ENCODE measurements at regions not wholly inside any gene's neighbourhood (a gene's known extent, or its start where the extent isn't known, plus 50 kb on each side); places are given as distances from the start of the nearest gene placed in this dataset.

- WGBS, 2 donors: 89 to 91% methylated on average over 6 of the region's 6 CpGs
- no peaks in the 10 kb centered on the region for H3K9me3 ChIP-seq
- no peak for DNase-seq
- no peaks in the 10 kb centered on the region for H3K27me3 ChIP-seq
- H3K36me3 ChIP-seq (replicated peaks in 1 of 2; ENCODE audit: insufficient read depth in 1 of 2, low read depth in 2 of 2): no peaks in the 10 kb centered on the region
- TF ChIP-seq, protein P1, sequence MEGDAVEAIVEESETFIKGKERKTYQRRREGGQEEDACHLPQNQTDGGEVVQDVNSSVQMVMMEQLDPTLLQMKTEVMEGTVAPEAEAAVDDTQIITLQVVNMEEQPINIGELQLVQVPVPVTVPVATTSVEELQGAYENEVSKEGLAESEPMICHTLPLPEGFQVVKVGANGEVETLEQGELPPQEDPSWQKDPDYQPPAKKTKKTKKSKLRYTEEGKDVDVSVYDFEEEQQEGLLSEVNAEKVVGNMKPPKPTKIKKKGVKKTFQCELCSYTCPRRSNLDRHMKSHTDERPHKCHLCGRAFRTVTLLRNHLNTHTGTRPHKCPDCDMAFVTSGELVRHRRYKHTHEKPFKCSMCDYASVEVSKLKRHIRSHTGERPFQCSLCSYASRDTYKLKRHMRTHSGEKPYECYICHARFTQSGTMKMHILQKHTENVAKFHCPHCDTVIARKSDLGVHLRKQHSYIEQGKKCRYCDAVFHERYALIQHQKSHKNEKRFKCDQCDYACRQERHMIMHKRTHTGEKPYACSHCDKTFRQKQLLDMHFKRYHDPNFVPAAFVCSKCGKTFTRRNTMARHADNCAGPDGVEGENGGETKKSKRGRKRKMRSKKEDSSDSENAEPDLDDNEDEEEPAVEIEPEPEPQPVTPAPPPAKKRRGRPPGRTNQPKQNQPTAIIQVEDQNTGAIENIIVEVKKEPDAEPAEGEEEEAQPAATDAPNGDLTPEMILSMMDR (IDR thresholded peaks at IDR 0.05): no peak
- no peak for TF ChIP-seq POLR2A (IDR thresholded peaks at IDR 0.05)
- no peak overlapping the region for H3K27ac ChIP-seq
- no peak overlapping the region for H3K4me3 ChIP-seq
- H3K4me1 ChIP-seq: no peaks in the 10 kb centered on the region
- ATAC-seq: no peak
- intact Hi-C loops (cut with DNase I): loop anchor here (10.0 kb wide), 1 partner anchor 141 kb away; no protein-coding TSS in a partner anchor
These were observed 96.7 kb upstream of the CLINT1 start for GRCh38 chr5:157955541-157956172.

DNA sequence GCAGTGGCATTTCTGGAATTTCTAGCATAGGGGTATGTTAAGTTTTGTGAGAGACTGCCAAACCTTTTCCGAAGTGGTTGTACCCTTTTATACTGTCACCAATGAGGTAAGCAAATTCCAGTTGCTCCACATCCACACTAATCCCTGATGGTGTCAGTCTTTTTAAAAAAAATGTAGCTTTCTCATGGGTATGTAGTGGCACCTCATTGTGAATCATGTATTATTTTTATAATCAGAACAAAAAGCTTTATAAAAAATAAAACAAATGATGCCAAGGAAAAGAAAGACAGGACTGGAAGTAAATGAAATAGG lies 93.4 kb upstream of the CLINT1 start:
- 64 to 80% methylated on average over 1 of the region's 1 CpG for WGBS, 2 donors
- Histone ChIP-seq H3K27me3 (no peaks in the 10 kb centered on the region), H3K4me3 (no peak overlapping the region), H3K36me3 (replicated peaks in 1 of 2; ENCODE audit: insufficient read depth in 1 of 2, low read depth in 2 of 2) (no peaks in the 10 kb centered on the region), H3K4me1 (peaks cover 8% of the 10 kb centered on the region), H3K9me3 (no peaks in the 10 kb centered on the region), H3K27ac (no peak overlapping the region)
- no peak for DNase-seq
- intact Hi-C loops (cut with DNase I): loop anchor here (10.0 kb wide), 1 partner anchor 138 kb away; no protein-coding TSS in a partner anchor
- no peak for ATAC-seq
- TF ChIP-seq POLR2A (IDR thresholded peaks at IDR 0.05): no peak
- TF ChIP-seq, protein P1 (IDR thresholded peaks at IDR 0.05): no peak

GRCh38 chr5:157951673-157952373 lies 92.9 kb upstream of the CLINT1 start:
- ATAC-seq (no peak), DNase-seq (no peak)
- no peaks in the 10 kb centered on the region for H3K9me3 ChIP-seq
- H3K36me3 ChIP-seq (replicated peaks in 1 of 2; ENCODE audit: insufficient read depth in 1 of 2, low read depth in 2 of 2): no peaks in the 10 kb centered on the region
- 36 to 37% methylated on average over 4 of the region's 4 CpGs for WGBS, 2 donors
- H3K27ac ChIP-seq: no peak overlapping the region
- intact Hi-C loops (cut with DNase I): loop anchor here (10.0 kb wide), 1 partner anchor 137 kb away; no protein-coding TSS in a partner anchor
- TF ChIP-seq POLR2A (IDR thresholded peaks at IDR 0.05): no peak
- TF ChIP-seq, protein P1 (IDR thresholded peaks at IDR 0.05): no peak
- H3K27me3 ChIP-seq: no peaks in the 10 kb centered on the region
- H3K4me3 ChIP-seq: no peak overlapping the region
- H3K4me1 ChIP-seq: peaks cover 8% of the 10 kb centered on the region

DNA sequence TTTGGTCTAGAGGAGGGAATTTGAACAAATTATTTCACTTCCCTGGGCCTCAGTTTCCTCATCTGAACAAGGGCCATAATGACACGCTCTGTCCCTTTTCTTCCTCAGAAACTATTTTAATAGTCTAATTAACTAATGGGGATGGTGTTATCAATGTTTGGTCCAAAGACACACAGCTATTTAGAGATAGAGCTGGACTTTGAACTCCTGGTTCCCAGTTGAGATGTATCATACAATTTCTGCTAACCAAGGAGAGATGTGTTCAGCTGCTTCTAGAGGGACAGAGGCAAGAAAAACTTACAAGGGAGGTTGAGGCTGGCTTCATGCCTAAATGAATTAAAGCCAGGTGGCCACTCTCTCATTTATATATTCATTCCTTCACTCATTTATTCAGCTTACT lies 90.6 kb upstream of the CLINT1 start:
- Histone ChIP-seq H3K27ac (no peak overlapping the region), H3K9me3 (no peaks in the 10 kb centered on the region), H3K27me3 (no peaks in the 10 kb centered on the region), H3K36me3 (replicated peaks in 1 of 2; ENCODE audit: insufficient read depth in 1 of 2, low read depth in 2 of 2) (no peaks in the 10 kb centered on the region), H3K4me3 (no peak overlapping the region), H3K4me1 (peaks cover 8% of the 10 kb centered on the region)
- WGBS, 2 donors: 72 to 93% methylated on average over 1 of the region's 1 CpG
- TF ChIP-seq, protein P1 (IDR thresholded peaks at IDR 0.05): no peak
- TF ChIP-seq POLR2A (IDR thresholded peaks at IDR 0.05): no peak
- ATAC-seq (no peak), DNase-seq (no peak)
- intact Hi-C loops (cut with DNase I): no loop called here
